Stimulated activated CD4-positive, alpha-beta T cell treated with anti-CD3 and anti-CD28 coated beads, Interleukin-2, amount 100 ng/mL, for 24 hours (primary cell): ENCODE measurements at regions not wholly inside any gene's neighbourhood (a gene's known extent, or its start where the extent isn't known, plus 50 kb on each side); places are given as distances from the start of the nearest gene placed in this dataset.
"Not testable (repeated sequence)": the region's sequence is repeated elsewhere in the genome, so short reads cannot be mapped to it uniquely, and the experiment has no call there.

Source experiments
- DNase-seq, 2 donors: peaks; one replicate each; pipeline ENCODE4 v3.0.0-alpha.2; 2020

- no peak for DNase-seq
Measured at GRCh38 chr6:134821928-134822864, 127.7 kb downstream of the ALDH8A1 start.

- DNase-seq, result no peak
Measured at GRCh38 chr6:134821397-134821796, 128.5 kb downstream of the ALDH8A1 start.

GRCh38 chr6:134819863-134820800 is 129.8 kb downstream of the ALDH8A1 start:
- no peak for DNase-seq

- no peak for DNase-seq
Measured at GRCh38 chr6:134819236-134819635, 130.7 kb downstream of the ALDH8A1 start.

- no peak for DNase-seq
Measured at GRCh38 chr6:134817448-134817847, 132.5 kb downstream of the ALDH8A1 start.

GRCh38 chr6:134816780-134817179 is 133.1 kb downstream of the ALDH8A1 start:
- DNase-seq, result no peak

- DNase-seq, result no peak
Measured at GRCh38 chr6:134816300-134816699, 133.6 kb downstream of the ALDH8A1 start.

- no peak for DNase-seq
Measured at GRCh38 chr6:134814076-134814695, 135.7 kb downstream of the ALDH8A1 start.

GRCh38 chr6:134813146-134813545 is 136.8 kb downstream of the ALDH8A1 start:
- DNase-seq, result no peak

- no peak for DNase-seq
Measured at GRCh38 chr6:134810402-134810801, 139.5 kb downstream of the ALDH8A1 start.

GRCh38 chr6:134809130-134809529 is 140.8 kb downstream of the ALDH8A1 start:
- DNase-seq, result no peak

- DNase-seq, result no peak
Measured at GRCh38 chr6:134806180-134806798, 143.6 kb downstream of the ALDH8A1 start.

GRCh38 chr6:134805168-134805567 is 144.7 kb downstream of the ALDH8A1 start:
- DNase-seq, result no peak

GRCh38 chr6:134804311-134804710 is 145.6 kb downstream of the ALDH8A1 start:
- DNase-seq, result not testable (repeated sequence)

- DNase-seq, result no peak
Measured at GRCh38 chr6:134802426-134803058, 147.4 kb downstream of the ALDH8A1 start.

- no peak for DNase-seq
Measured at GRCh38 chr6:134797400-134798113, 152.3 kb downstream of the ALDH8A1 start.

GRCh38 chr6:134795691-134796090 is 154.2 kb downstream of the ALDH8A1 start:
- no peak for DNase-seq

- DNase-seq, result no peak
Measured at GRCh38 chr6:134795001-134795400, 154.9 kb downstream of the ALDH8A1 start.

GRCh38 chr6:134791243-134791843 is 158.6 kb downstream of the ALDH8A1 start:
- DNase-seq, result not testable (repeated sequence)

- DNase-seq, result no peak
Measured at GRCh38 chr6:134787261-134787877, 162.5 kb downstream of the ALDH8A1 start.
